Colonic mucosa (tissue), 4 donors: ENCODE measurements at regions not wholly inside any gene's neighbourhood (a gene's known extent, or its start where the extent isn't known, plus 50 kb on each side); places are given as distances from the start of the nearest gene placed in this dataset.

ENCODE experiments used
- DNase-seq: peaks from one replicate; pipeline ENCODE4 v3.0.0-alpha.2; 2020
- H3K27ac ChIP-seq: fragments of 200-600 bp; one replicate; pipeline ENCODE4 v1.8.0; 2021
- H3K27me3 ChIP-seq: fragments of 200-600 bp; one replicate; pipeline ENCODE4 v1.8.0; 2021
- H3K36me3 ChIP-seq: fragments of 200-600 bp; one replicate; pipeline ENCODE4 v1.8.0; 2021
- H3K4me1 ChIP-seq: fragments of 200-600 bp; one replicate; pipeline ENCODE4 v1.8.0; 2021; ENCODE audit warnings: mild to moderate bottlenecking
- H3K4me3 ChIP-seq: fragments of 200-600 bp; one replicate; pipeline ENCODE4 v1.8.0; 2021
- H3K9ac ChIP-seq, 2 donors: one replicate each; pipeline ENCODE4 v1.7.0; 2013; ENCODE audit warnings: control low read depth in 2 of 2, low read depth in 2 of 2, low read length in 2 of 2
- H3K9me3 ChIP-seq: fragments of 200-600 bp; one replicate; pipeline ENCODE4 v1.8.0; 2021
- CTCF ChIP-seq: fragments of 200-600 bp; IDR thresholded peaks from one replicate; pipeline ENCODE4 v1.8.0; 2022; ENCODE audit warnings: antibody characterized with exemption, mild to moderate bottlenecking
- intact Hi-C: fragments of 100-400 bp; cut with DNase I; formaldehyde crosslinking; loops from one replicate; pipeline ENCODE4 v1.14.1; 2022
- donor health status: healthy.
- donor health status: DM: no; HTN: no; CAD: no.
- donor health status: DM: no; HTN: no; CAD: no.

- no peak overlapping the region for H3K4me3 ChIP-seq
- no peaks in the 10 kb centered on the region for H3K4me1 ChIP-seq
- no peaks in the 10 kb centered on the region for H3K36me3 ChIP-seq
- intact Hi-C loops: no loop called here
- TF ChIP-seq CTCF: no peak
- DNase-seq: no peak
- H3K9me3 ChIP-seq: no peaks in the 10 kb centered on the region
- H3K27ac ChIP-seq: no peak overlapping the region
- H3K27me3 ChIP-seq: no peaks in the 10 kb centered on the region
- no peak overlapping the region for H3K9ac ChIP-seq
These were observed 141.2 kb upstream of the ST6GAL2 start for GRCh38 chr2:107027205-107027604.

- Histone ChIP-seq H3K4me3 (no peak overlapping the region), H3K9me3 (no peaks in the 10 kb centered on the region), H3K36me3 (no peaks in the 10 kb centered on the region), H3K9ac (no peak overlapping the region), H3K27me3 (no peaks in the 10 kb centered on the region), H3K4me1 (no peaks in the 10 kb centered on the region), H3K27ac (no peak overlapping the region)
- no peak for DNase-seq
- TF ChIP-seq CTCF: no peak
- intact Hi-C loops: no loop called here
These were observed 141.8 kb upstream of the ST6GAL2 start for GRCh38 chr2:107027810-107028209.

GRCh38 chr2:107028661-107029060, 142.7 kb upstream of the ST6GAL2 start:
- no peak for TF ChIP-seq CTCF
- H3K27me3 ChIP-seq: no peaks in the 10 kb centered on the region
- H3K36me3 ChIP-seq: no peaks in the 10 kb centered on the region
- no peak overlapping the region for H3K4me3 ChIP-seq
- no peak for DNase-seq
- intact Hi-C loops: no loop called here
- no peaks in the 10 kb centered on the region for H3K4me1 ChIP-seq
- no peaks in the 10 kb centered on the region for H3K9me3 ChIP-seq
- no peak overlapping the region for H3K27ac ChIP-seq
- H3K9ac ChIP-seq: no peak overlapping the region

- Histone ChIP-seq H3K4me3 (no peak overlapping the region), H3K4me1 (no peaks in the 10 kb centered on the region), H3K36me3 (no peaks in the 10 kb centered on the region), H3K27me3 (no peaks in the 10 kb centered on the region), H3K27ac (no peak overlapping the region), H3K9me3 (peaks cover 2% of the 10 kb centered on the region), H3K9ac (no peak overlapping the region)
- intact Hi-C loops: no loop called here
- TF ChIP-seq CTCF: no peak
- DNase-seq: no peak
These were observed 150.3 kb upstream of the ST6GAL2 start for GRCh38 chr2:107036293-107036692.

GRCh38 chr2:107062173-107062572, 176.2 kb upstream of the ST6GAL2 start:
- H3K27me3 ChIP-seq: no peaks in the 10 kb centered on the region
- no peak overlapping the region for H3K4me3 ChIP-seq
- H3K36me3 ChIP-seq: no peaks in the 10 kb centered on the region
- intact Hi-C loops: no loop called here
- no peak overlapping the region for H3K9ac ChIP-seq
- no peaks in the 10 kb centered on the region for H3K4me1 ChIP-seq
- no peak for TF ChIP-seq CTCF
- peak; percentile 67 for DNase-seq
- H3K27ac ChIP-seq: no peak overlapping the region
- no peaks in the 10 kb centered on the region for H3K9me3 ChIP-seq
